ENCODE measurements at regions not wholly inside any gene's neighbourhood (a gene's known extent, or its start where the extent isn't known, plus 50 kb on each side); places are given as distances from the start of the nearest gene placed in this dataset.

- TF ChIP-seq CTCF (optimal IDR thresholded peaks at IDR 0.05 in 1 of 3, IDR thresholded peaks at IDR 0.05 in 1 of 3, conservative IDR thresholded peaks at IDR 0.05 in 1 of 3; ENCODE audit: extremely low read depth in 1 of 3, insufficient read depth in 2 of 3, low read length in 3 of 3) (no peak), EZH2 (IDR thresholded peaks at IDR 0.05; ENCODE audit: low read length) (no peak)
These were observed 512.6 kb upstream of the MAP3K7 start for GRCh38 chr6:91099479-91099878.

Measured in keratinocyte (primary cell).